IMR-90 (cell line): ENCODE measurements at regions not wholly inside any gene's neighbourhood (a gene's known extent, or its start where the extent isn't known, plus 50 kb on each side); places are given as distances from the start of the nearest gene placed in this dataset.

ENCODE experiments used
- ATAC-seq: fragments of 200-7000 bp; cut with Tn5 transposase; 2 replicates; pipeline ENCODE4 v1.9.1; 2020; ENCODE audit warnings: low read depth, mild to moderate bottlenecking, moderate library complexity
- BruUV-seq: library from RNA; stranded (reverse); fragments of 400-500 nt; replicated peaks from 2 replicates; lab custom pipeline; 2021; lab: Mats Ljungman, UMichigan
- CTCF ChIA-PET: fragments of 300-600 bp; formaldehyde crosslinking; extraction: SDS; loops from one replicate; lab custom pipeline; 2021; ENCODE audit warnings: antibody characterized with exemption; lab: Yijun Ruan, JAX
- POLR2A ChIA-PET: fragments of 300-600 bp; sonication (Branson Sonifier 250); formaldehyde crosslinking; loops from one replicate; lab custom pipeline; 2022; ENCODE audit warnings: antibody characterized with exemption; ENCODE audit not compliant: unreplicated experiment; lab: Charles Lee
- DNase-seq: peaks from one replicate; pipeline ENCODE4 v3.0.0; 2013
- H2AFZ ChIP-seq: replicated peaks from 2 replicates; pipeline ENCODE3; 2013; ENCODE audit warnings: low read length, mild to moderate bottlenecking; ENCODE audit not compliant: poor library complexity
- H2AK5ac ChIP-seq: 2 replicates; pipeline ENCODE4 v1.6.1; 2013; ENCODE audit warnings: low read depth, low read length, inconsistent platforms
- H2AK9ac ChIP-seq: replicated peaks from 2 replicates; pipeline ENCODE3; 2013; ENCODE audit warnings: mild to moderate bottlenecking, low read depth, low read length, moderate library complexity; ENCODE audit not compliant: poor library complexity
- H2BK120ac ChIP-seq: 2 replicates; pipeline ENCODE4 v1.6.1; 2013; ENCODE audit warnings: low read depth, low read length, inconsistent platforms
- H2BK15ac ChIP-seq: 3 replicates; pipeline ENCODE4 v1.6.1; 2013; ENCODE audit warnings: low read depth, low read length, inconsistent platforms
- H2BK20ac ChIP-seq: 2 replicates; pipeline ENCODE4 v1.6.1; 2013; ENCODE audit warnings: low read depth, mild to moderate bottlenecking, inconsistent platforms, low read length, moderate library complexity
- H2BK5ac ChIP-seq: 2 replicates; pipeline ENCODE4 v1.6.1; 2013; ENCODE audit warnings: mild to moderate bottlenecking, low read depth, low read length, inconsistent platforms; ENCODE audit not compliant: poor library complexity, severe bottlenecking
- H3K14ac ChIP-seq: replicated peaks from 2 replicates; pipeline ENCODE4 v1.6.1; 2013; ENCODE audit warnings: low read depth, low read length, inconsistent platforms
- H3K18ac ChIP-seq: 2 replicates; pipeline ENCODE4 v1.6.1; 2013; ENCODE audit warnings: low read depth, low read length, control low read depth
- H3K23ac ChIP-seq: 2 replicates; pipeline ENCODE4 v1.6.1; 2013; ENCODE audit warnings: low read depth, low read length, inconsistent platforms
- H3K27ac ChIP-seq: 2 replicates; pipeline ENCODE4 v1.5.1; 2013; ENCODE audit warnings: mild to moderate bottlenecking, control low read depth, low read length; ENCODE audit not compliant: insufficient read depth
- H3K27me3 ChIP-seq: 2 replicates; pipeline ENCODE4 v1.6.1; 2013; ENCODE audit warnings: low read length; ENCODE audit not compliant: control insufficient read depth, insufficient read depth
- H3K36me3 ChIP-seq: 2 replicates; pipeline ENCODE4 v1.6.1; 2013; ENCODE audit warnings: low read length, mixed read lengths; ENCODE audit not compliant: control insufficient read depth, insufficient read depth
- H3K4ac ChIP-seq: 2 replicates; pipeline ENCODE4 v1.6.1; 2013; ENCODE audit warnings: low read depth, low read length, inconsistent platforms
- H3K4me1 ChIP-seq: 2 replicates; pipeline ENCODE4 v1.6.1; 2013; ENCODE audit warnings: low read length, mixed read lengths; ENCODE audit not compliant: control insufficient read depth, insufficient read depth
- H3K4me2 ChIP-seq: 2 replicates; pipeline ENCODE4 v1.6.1; 2013; ENCODE audit warnings: low read depth, mild to moderate bottlenecking, control low read depth, low read length, moderate library complexity
- H3K4me3 ChIP-seq: 2 replicates; pipeline ENCODE4 v1.5.1; 2013; ENCODE audit warnings: low read depth, mild to moderate bottlenecking, control low read depth, low read length, moderate library complexity; ENCODE audit not compliant: insufficient read depth
- H3K56ac ChIP-seq: 2 replicates; pipeline ENCODE4 v1.6.1; 2013; ENCODE audit warnings: low read length, inconsistent platforms; ENCODE audit not compliant: insufficient read depth; ENCODE audit errors: extremely low read depth
- H3K79me1 ChIP-seq, 2 experiments: 2 replicates each; pipeline ENCODE4 v1.6.1; 2013; ENCODE audit warnings: low read length in 2 of 2, inconsistent platforms in 1 of 2, low read depth in 1 of 2
- H3K9ac ChIP-seq: 2 replicates; pipeline ENCODE4 v1.6.1; 2013; ENCODE audit warnings: low read depth, low read length, control low read depth
- H3K9me1 ChIP-seq: 2 replicates; pipeline ENCODE4 v1.6.1; 2013; ENCODE audit warnings: low read length, inconsistent platforms; ENCODE audit not compliant: insufficient read depth
- H3K9me3 ChIP-seq: 2 replicates; pipeline ENCODE4 v1.6.1; 2013; ENCODE audit warnings: low read length; ENCODE audit not compliant: control insufficient read depth, insufficient read depth
- H4K20me1 ChIP-seq: 2 replicates; pipeline ENCODE4 v1.6.1; 2013; ENCODE audit warnings: low read length, inconsistent platforms; ENCODE audit not compliant: insufficient read depth
- H4K5ac ChIP-seq: 2 replicates; pipeline ENCODE4 v1.6.1; 2013; ENCODE audit warnings: mild to moderate bottlenecking, low read depth, low read length, control low read depth
- H4K8ac ChIP-seq, 2 experiments: 2 replicates each; pipeline ENCODE4 v1.6.1; 2013; ENCODE audit warnings: low read depth in 2 of 2, low read length in 2 of 2, control low read depth in 1 of 2, inconsistent platforms in 1 of 2
- H4K91ac ChIP-seq: 2 replicates; pipeline ENCODE4 v1.6.1; 2013; ENCODE audit warnings: low read depth, low read length, inconsistent platforms; ENCODE audit not compliant: insufficient read depth
- CEBPB ChIP-seq: IDR thresholded peaks from 2 replicates; pipeline ENCODE4 v1.6.1; 2012; ENCODE audit warnings: low read depth, low read length, improper control_type of control experiment
- ELK1 ChIP-seq: fragments of 150-350 bp; IDR thresholded peaks from 2 replicates; pipeline ENCODE4 v1.6.1; 2016; ENCODE audit warnings: low read depth, mild to moderate bottlenecking, low read length, moderate library complexity, borderline replicate concordance
- POLR2A ChIP-seq: IDR thresholded peaks from 2 replicates; pipeline ENCODE4 v1.6.1; 2012; ENCODE audit warnings: mild to moderate bottlenecking, low read depth, low read length
- WGBS, 2 experiments: methylation state at CpG; one replicate each; pipeline versions ENCODE4 v1.1.5 to v1.1.7; 2013; ENCODE audit warnings: missing lambda C conversion rate in 2 of 2; ENCODE audit not compliant: insufficient read length in 1 of 2; ENCODE audit errors: extremely low coverage in 2 of 2; 5-methylcytosine and 5-hydroxymethylcytosine counted together
- dilution Hi-C: fragments of 300-500 bp; cut with HindIII; formaldehyde crosslinking; loops from one replicate; pipeline ENCODE4 v1.14.3; 2018; ENCODE audit warnings: low sequenced_read_pairs; ENCODE audit not compliant: unreplicated experiment
- in situ Hi-C: fragments of 300-500 bp; cut with MboI; formaldehyde crosslinking; loops from 3 replicates; pipeline ENCODE4 v1.14.3; 2019; ENCODE audit warnings: low sequenced_read_pairs, inconsistent platforms, mixed read lengths
- intact Hi-C: fragments of 100-400 bp; cut with micrococcal nuclease; formaldehyde crosslinking; loops from 2 replicates; pipeline ENCODE4 v1.10.0; 2022

- no peaks in the 10 kb centered on the region for H4K20me1 ChIP-seq
- no peak overlapping the region for H3K14ac ChIP-seq
- no peak overlapping the region for H4K91ac ChIP-seq
- H3K27ac ChIP-seq = no peak overlapping the region
- TF ChIP-seq POLR2A = no peak
- TF ChIP-seq ELK1 = no peak
- no peak for TF ChIP-seq CEBPB
- no peak overlapping the region for H2AFZ ChIP-seq
- no peak overlapping the region for H2BK5ac ChIP-seq
- no peak overlapping the region for H3K18ac ChIP-seq
- CTCF ChIA-PET = no interaction called here
- H3K9ac ChIP-seq = no peak overlapping the region
- H2BK20ac ChIP-seq = no peak overlapping the region
- no peaks in the 10 kb centered on the region for H3K9me3 ChIP-seq
- intact Hi-C loops (no loop called here), in situ Hi-C loops (loop anchor here (10.0 kb wide), 1 partner anchor 640 kb away; no protein-coding TSS in a partner anchor), dilution Hi-C loops (no loop called here)
- H3K4me3 ChIP-seq = no peak overlapping the region
- no peak overlapping the region for H3K4me2 ChIP-seq
- no peak overlapping the region for H2BK120ac ChIP-seq
- H2AK9ac ChIP-seq = no peak overlapping the region
- DNase-seq (no peak), ATAC-seq (no peak)
- POLR2A ChIA-PET = no interaction called here
- no peak overlapping the region for H4K5ac ChIP-seq
- H2BK15ac ChIP-seq = no peak overlapping the region
- H3K23ac ChIP-seq = no peak overlapping the region
- no peaks in the 10 kb centered on the region for H3K36me3 ChIP-seq
- no TSS peak for BruUV-seq
- H3K79me1 ChIP-seq = no peaks in the 10 kb centered on the region
- H3K56ac ChIP-seq = no peak overlapping the region
- no peaks in the 10 kb centered on the region; the same call in 1 of the 2 replicates for H3K4me1 ChIP-seq
- WGBS, 2 experiments = 40% methylated on average over 1 of the region's 3 CpGs; no CpG with 5 or more reads in 1 of the 2 experiments
- no peak overlapping the region for H2AK5ac ChIP-seq
- no peak overlapping the region for H4K8ac ChIP-seq
- H3K4ac ChIP-seq = no peak overlapping the region
- H3K9me1 ChIP-seq = no peaks in the 10 kb centered on the region
- peaks cover 18% of the 10 kb centered on the region for H3K27me3 ChIP-seq
These were observed 130.8 kb upstream of the LARP1 start for GRCh38 chr5:154624341-154624740.
